HG02623 (cell line): ENCODE measurements at regions not wholly inside any gene's neighbourhood (a gene's known extent, or its start where the extent isn't known, plus 50 kb on each side); places are given as distances from the start of the nearest gene placed in this dataset.

Source experiments
- ATAC-seq: cut with Tn5 transposase; IDR thresholded peaks from one replicate; pipeline ENCODE4 v1.9.1; 2021; ENCODE audit warnings: moderate library complexity; ENCODE audit not compliant: unreplicated experiment

GRCh38 chr6:22804620-22805261, 235.4 kb downstream of the HDGFL1 start:
- ATAC-seq = no peak

- no peak for ATAC-seq
These were observed 237.9 kb downstream of the HDGFL1 start for GRCh38 chr6:22807261-22807660.

GRCh38 chr6:22807818-22808217, 238.5 kb downstream of the HDGFL1 start:
- no peak for ATAC-seq

- no peak for ATAC-seq
These were observed 239.1 kb downstream of the HDGFL1 start for GRCh38 chr6:22808466-22808865.

- ATAC-seq = no peak
These were observed 240.0 kb downstream of the HDGFL1 start for GRCh38 chr6:22809370-22809769.

GRCh38 chr6:22819209-22819608, 249.8 kb downstream of the HDGFL1 start:
- no peak for ATAC-seq

GRCh38 chr6:22821664-22822320, 252.4 kb downstream of the HDGFL1 start:
- ATAC-seq = no peak

GRCh38 chr6:22825210-22825609, 255.8 kb downstream of the HDGFL1 start:
- ATAC-seq = no peak

- ATAC-seq = no peak
These were observed 257.6 kb downstream of the HDGFL1 start for GRCh38 chr6:22826961-22827360.

GRCh38 chr6:22827760-22828159, 258.4 kb downstream of the HDGFL1 start:
- ATAC-seq = no peak

- no peak for ATAC-seq
These were observed 259.1 kb downstream of the HDGFL1 start for GRCh38 chr6:22828179-22829062.

GRCh38 chr6:22829070-22829469, 259.7 kb downstream of the HDGFL1 start:
- ATAC-seq = no peak

GRCh38 chr6:22830463-22830862, 261.1 kb downstream of the HDGFL1 start:
- no peak for ATAC-seq

GRCh38 chr6:22833191-22833590, 263.8 kb downstream of the HDGFL1 start:
- no peak for ATAC-seq

GRCh38 chr6:22838345-22838744, 269.0 kb downstream of the HDGFL1 start:
- no peak for ATAC-seq

GRCh38 chr6:22845467-22845866, 276.1 kb downstream of the HDGFL1 start:
- no peak for ATAC-seq

GRCh38 chr6:22848121-22848520, 278.8 kb downstream of the HDGFL1 start:
- no peak for ATAC-seq

GRCh38 chr6:22849921-22850320, 280.6 kb downstream of the HDGFL1 start:
- ATAC-seq = no peak

GRCh38 chr6:22852101-22852500, 282.7 kb downstream of the HDGFL1 start:
- ATAC-seq = no peak

GRCh38 chr6:22873513-22874136, 304.3 kb downstream of the HDGFL1 start:
- ATAC-seq = no peak

- ATAC-seq = no peak
These were observed 306.5 kb downstream of the HDGFL1 start for GRCh38 chr6:22875845-22876244.
